Aorta (tissue), 5 donors: ENCODE measurements at regions not wholly inside any gene's neighbourhood (a gene's known extent, or its start where the extent isn't known, plus 50 kb on each side); places are given as distances from the start of the nearest gene placed in this dataset.

Experiments used
- ATAC-seq: fragments of 200-7000 bp; cut with Tn5 transposase; one replicate; pipeline ENCODE4 v1.9.1; 2022; ENCODE audit warnings: moderate library complexity; ENCODE audit not compliant: low FRiP score
- DNase-seq, 2 donors: peaks; one replicate each; pipeline ENCODE4 v3.0.0-alpha.2; 2020
- H3K27ac ChIP-seq, 2 donors: one replicate each; pipeline ENCODE4 v1.5.1; 2013; ENCODE audit warnings: low read length in 2 of 2, mild to moderate bottlenecking in 2 of 2, moderate library complexity in 2 of 2, control low read depth in 1 of 2, inconsistent platforms in 1 of 2, low read depth in 1 of 2
- H3K27me3 ChIP-seq, 2 donors: one replicate each; pipeline ENCODE4 v1.6.1; 2013; ENCODE audit warnings: control low read depth in 1 of 2, low read length in 1 of 2, mild to moderate bottlenecking in 1 of 2, moderate library complexity in 1 of 2; ENCODE audit not compliant: insufficient read depth in 2 of 2, control insufficient read depth in 1 of 2
- H3K36me3 ChIP-seq, 2 donors: one replicate each; pipeline ENCODE4 v1.6.1; 2013; ENCODE audit warnings: control low read depth in 1 of 2, low read length in 1 of 2, mild to moderate bottlenecking in 1 of 2; ENCODE audit not compliant: insufficient read depth in 2 of 2, control insufficient read depth in 1 of 2
- H3K4me1 ChIP-seq, 2 donors: one replicate each; pipeline ENCODE4 v1.6.1; 2013; ENCODE audit warnings: low read length in 2 of 2, control low read depth in 1 of 2, mild to moderate bottlenecking in 1 of 2, moderate library complexity in 1 of 2; ENCODE audit not compliant: insufficient read depth in 2 of 2, control insufficient read depth in 1 of 2
- H3K4me3 ChIP-seq, 2 donors: one replicate each; pipeline ENCODE4 v1.5.1; 2013; ENCODE audit warnings: low read length in 2 of 2, control low read depth in 1 of 2, mild to moderate bottlenecking in 1 of 2
- H3K9me3 ChIP-seq: one replicate; pipeline ENCODE4 v1.6.1; 2013; ENCODE audit warnings: mild to moderate bottlenecking, low read length; ENCODE audit not compliant: control insufficient read depth
- WGBS, 2 donors: extraction: QIAGEN DNeasy Blood & Tissue Kit; methylation state at CpG; one replicate each; pipeline ENCODE4 v1.1.7; 2013; 5-methylcytosine and 5-hydroxymethylcytosine counted together
- intact Hi-C, 2 donors: fragments of 100-400 bp; cut with DNase I; formaldehyde crosslinking; loops; one replicate each; pipeline versions ENCODE4 v1.14.2 to v1.15.0; 2022
- donor health status: healthy with polysubstance abuse.
- donor health status: Bipolar disorder and iron deficiency.
- donor health status: DM: no; HTN: no; CAD: no.
- donor health status: DM: no; HTN: no; CAD: no.
- donor health status: DM: yes; HTN: yes; CAD: no.

GRCh38 chr20:16187956-16188616 lies 385.2 kb downstream of the KIF16B start:
- DNase-seq = no peak
- no peak overlapping the region for H3K4me3 ChIP-seq
- no peaks in the 10 kb centered on the region for H3K27me3 ChIP-seq
- no peak overlapping the region for H3K27ac ChIP-seq
- intact Hi-C loops = no loop called here
- H3K4me1 ChIP-seq = no peaks in the 10 kb centered on the region
- WGBS, 2 donors = 96% methylated on average over 2 of the region's 2 CpGs
- H3K36me3 ChIP-seq = no peaks in the 10 kb centered on the region
- no peaks in the 10 kb centered on the region for H3K9me3 ChIP-seq
- peak; percentile 29 for ATAC-seq

- Histone ChIP-seq H3K27me3 (no peaks in the 10 kb centered on the region), H3K4me1 (no peaks in the 10 kb centered on the region), H3K27ac (no peak overlapping the region), H3K9me3 (peaks cover 5% of the 10 kb centered on the region), H3K4me3 (no peak overlapping the region), H3K36me3 (peaks cover 0 to 2% of the 10 kb centered on the region in 2 donors)
- 87 to 93% methylated on average over 3 of the region's 3 CpGs for WGBS, 2 donors
- DNase-seq (no peak), ATAC-seq (no peak)
- intact Hi-C loops = no loop called here
Measured at GRCh38 chr20:16179919-16180318, 393.3 kb downstream of the KIF16B start.

GRCh38 chr20:16179371-16179770 lies 393.9 kb downstream of the KIF16B start:
- intact Hi-C loops = no loop called here
- 19 to 42% methylated on average over 1 of the region's 1 CpG for WGBS, 2 donors
- Histone ChIP-seq H3K4me3 (no peak overlapping the region), H3K4me1 (no peaks in the 10 kb centered on the region), H3K27me3 (no peaks in the 10 kb centered on the region), H3K9me3 (peaks cover 5% of the 10 kb centered on the region), H3K27ac (no peak overlapping the region), H3K36me3 (peaks cover 0 to 2% of the 10 kb centered on the region in 2 donors)
- ATAC-seq = no peak
- DNase-seq = no peak

- DNase-seq = no peak
- Histone ChIP-seq H3K36me3 (peaks cover 0 to 2% of the 10 kb centered on the region in 2 donors), H3K9me3 (peaks cover 5% of the 10 kb centered on the region), H3K4me3 (no peak overlapping the region), H3K4me1 (no peaks in the 10 kb centered on the region), H3K27me3 (no peaks in the 10 kb centered on the region), H3K27ac (no peak overlapping the region)
- 83 to 89% methylated on average over 5 of the region's 5 CpGs for WGBS, 2 donors
- intact Hi-C loops = no loop called here
- ATAC-seq = no peak
Measured at GRCh38 chr20:16178546-16179135, 394.6 kb downstream of the KIF16B start.

- intact Hi-C loops = no loop called here
- no peaks in the 10 kb centered on the region for H3K4me1 ChIP-seq
- H3K27me3 ChIP-seq = no peaks in the 10 kb centered on the region
- H3K9me3 ChIP-seq = peaks cover 6% of the 10 kb centered on the region
- DNase-seq (no peak), ATAC-seq (no peak)
- no peak overlapping the region for H3K27ac ChIP-seq
- peaks cover 0 to 2% of the 10 kb centered on the region in 2 donors for H3K36me3 ChIP-seq
- H3K4me3 ChIP-seq = no peak overlapping the region
- WGBS, 2 donors = 57 to 59% methylated on average over 7 of the region's 7 CpGs
Measured at GRCh38 chr20:16175322-16175961, 397.8 kb downstream of the KIF16B start.

GRCh38 chr20:16174311-16174710 lies 398.9 kb downstream of the KIF16B start:
- no peak overlapping the region for H3K27ac ChIP-seq
- no peak for DNase-seq
- no peaks in the 10 kb centered on the region for H3K4me1 ChIP-seq
- no peak overlapping the region for H3K4me3 ChIP-seq
- no peaks in the 10 kb centered on the region for H3K27me3 ChIP-seq
- peaks cover 3% of the 10 kb centered on the region for H3K9me3 ChIP-seq
- no peak for ATAC-seq
- intact Hi-C loops = no loop called here
- no peaks in the 10 kb centered on the region for H3K36me3 ChIP-seq
- WGBS, 2 donors = 57 to 81% methylated on average over 2 of the region's 2 CpGs

- no peak for DNase-seq
- intact Hi-C loops = no loop called here
Measured at GRCh38 chr20:16173044-16173443, 400.2 kb downstream of the KIF16B start.

GRCh38 chr20:16171180-16171579 lies 402.1 kb downstream of the KIF16B start:
- no peak overlapping the region for H3K4me3 ChIP-seq
- no peaks in the 10 kb centered on the region for H3K27me3 ChIP-seq
- no peaks in the 10 kb centered on the region for H3K4me1 ChIP-seq
- H3K27ac ChIP-seq = no peak overlapping the region
- ATAC-seq (no peak), DNase-seq (no peak)
- H3K9me3 ChIP-seq = peaks cover 4% of the 10 kb centered on the region
- no peaks in the 10 kb centered on the region for H3K36me3 ChIP-seq
- intact Hi-C loops = no loop called here

More at GRCh38 chr20:16173044-16173443, 400.2 kb downstream of the KIF16B start:
- Histone ChIP-seq H3K4me1 (no peaks in the 10 kb centered on the region), H3K9me3 (peaks cover 3% of the 10 kb centered on the region), H3K4me3 (no peak overlapping the region), H3K27ac (no peak overlapping the region), H3K36me3 (no peaks in the 10 kb centered on the region), H3K27me3 (no peaks in the 10 kb centered on the region)
- WGBS, 2 donors = 76 to 88% methylated on average over 4 of the region's 4 CpGs
- ATAC-seq = no peak
